ENCODE measurements at regions not wholly inside any gene's neighbourhood (a gene's known extent, or its start where the extent isn't known, plus 50 kb on each side); places are given as distances from the start of the nearest gene placed in this dataset.
"Not testable (repeated sequence)": the region's sequence is repeated elsewhere in the genome, so short reads cannot be mapped to it uniquely, and the experiment has no call there.

DNA sequence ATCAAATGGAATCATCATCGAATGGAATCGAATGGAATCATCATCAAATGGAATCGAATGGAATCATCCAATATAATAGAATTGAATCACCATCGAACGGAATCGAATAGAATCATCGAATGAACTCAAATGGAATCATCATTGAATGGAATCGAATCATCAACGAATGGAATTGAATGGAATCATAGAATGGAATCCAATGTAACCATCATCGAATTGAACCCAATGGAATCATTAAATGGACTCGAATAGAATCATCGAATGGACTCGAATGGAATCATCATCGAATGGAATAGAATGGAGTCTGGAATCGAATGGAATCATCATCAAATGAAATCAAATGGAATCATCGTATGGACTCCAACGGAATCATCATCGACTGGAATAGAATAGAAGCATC is 227.0 kb downstream of the SHCBP1 start:
- not testable (repeated sequence) for TF ChIP-seq CTCF, POLR2A, POLR2AphosphoS5 (IDR thresholded peaks at IDR 0.05)
